ENCODE measurements at regions not wholly inside any gene's neighbourhood (a gene's known extent, or its start where the extent isn't known, plus 50 kb on each side); places are given as distances from the start of the nearest gene placed in this dataset.

- Histone ChIP-seq H2AFZ (ENCODE audit: low read length) (no peak overlapping the region), H3K36me3 (ENCODE audit: control insufficient read depth, insufficient read depth, low read length) (no peaks in the 10 kb centered on the region), H3K4me2 (ENCODE audit: extremely low read depth, insufficient read depth, low read length) (no peak overlapping the region), H3K4me3 (replicated peaks in 1 of 4; ENCODE audit: control extremely low read depth in 1 of 4, insufficient read depth in 1 of 4, low read depth in 3 of 4, low read length in 4 of 4) (no peak overlapping the region), H4K20me1 (ENCODE audit: control insufficient read depth, extremely low read depth, insufficient read depth, low read length) (no peaks in the 10 kb centered on the region), H3K27ac (ENCODE audit: insufficient read depth, low read length) (no peak overlapping the region), H3K9ac (ENCODE audit: insufficient read depth, low read length) (no peak overlapping the region), H3K27me3 (ENCODE audit: control insufficient read depth, insufficient read depth, low read length) (no peaks in the 10 kb centered on the region), H3K9me3 (ENCODE audit: control insufficient read depth, insufficient read depth, low read depth, low read length) (no peaks in the 10 kb centered on the region), H3K79me2 (ENCODE audit: control insufficient read depth, insufficient read depth, low read length) (no peaks in the 10 kb centered on the region), H3K4me1 (ENCODE audit: control insufficient read depth, extremely low read depth, insufficient read depth, low read length) (no peaks in the 10 kb centered on the region)
- no peak for TF ChIP-seq CTCF (conservative IDR thresholded peaks at IDR 0.05 in 1 of 2, IDR thresholded peaks at IDR 0.05 in 1 of 2; ENCODE audit: low read depth in 1 of 2, low read length in 2 of 2)
- no peak for TF ChIP-seq EZH2 (IDR thresholded peaks at IDR 0.05; ENCODE audit: low read length, missing control alignments)
- no peak for DNase-seq (ENCODE audit: low read depth in 2 of 2)
Observed at GRCh38 chr3:153484842-153485241, 322.8 kb downstream of the RAP2B start.

GRCh38 chr3:153495422-153495821, 333.4 kb downstream of the RAP2B start:
- Histone ChIP-seq H3K4me2 (ENCODE audit: extremely low read depth, insufficient read depth, low read length) (no peak overlapping the region), H3K4me1 (ENCODE audit: control insufficient read depth, extremely low read depth, insufficient read depth, low read length) (no peaks in the 10 kb centered on the region), H3K36me3 (ENCODE audit: control insufficient read depth, insufficient read depth, low read length) (no peaks in the 10 kb centered on the region), H3K9me3 (ENCODE audit: control insufficient read depth, insufficient read depth, low read depth, low read length) (no peaks in the 10 kb centered on the region), H3K79me2 (ENCODE audit: control insufficient read depth, insufficient read depth, low read length) (no peaks in the 10 kb centered on the region), H3K4me3 (replicated peaks in 1 of 4; ENCODE audit: control extremely low read depth in 1 of 4, insufficient read depth in 1 of 4, low read depth in 3 of 4, low read length in 4 of 4) (no peak overlapping the region), H3K9ac (ENCODE audit: insufficient read depth, low read length) (no peak overlapping the region), H3K27ac (ENCODE audit: insufficient read depth, low read length) (no peak overlapping the region), H4K20me1 (ENCODE audit: control insufficient read depth, extremely low read depth, insufficient read depth, low read length) (no peaks in the 10 kb centered on the region), H3K27me3 (ENCODE audit: control insufficient read depth, insufficient read depth, low read length) (no peaks in the 10 kb centered on the region), H2AFZ (ENCODE audit: low read length) (no peak overlapping the region)
- no peak for DNase-seq (ENCODE audit: low read depth in 2 of 2)
- no peak for TF ChIP-seq CTCF (conservative IDR thresholded peaks at IDR 0.05 in 1 of 2, IDR thresholded peaks at IDR 0.05 in 1 of 2; ENCODE audit: low read depth in 1 of 2, low read length in 2 of 2)
- TF ChIP-seq EZH2 (IDR thresholded peaks at IDR 0.05; ENCODE audit: low read length, missing control alignments): no peak

GRCh38 chr3:153502682-153503081, 340.7 kb downstream of the RAP2B start:
- Histone ChIP-seq H3K27me3 (ENCODE audit: control insufficient read depth, insufficient read depth, low read length) (no peaks in the 10 kb centered on the region), H3K36me3 (ENCODE audit: control insufficient read depth, insufficient read depth, low read length) (no peaks in the 10 kb centered on the region), H2AFZ (ENCODE audit: low read length) (no peak overlapping the region), H4K20me1 (ENCODE audit: control insufficient read depth, extremely low read depth, insufficient read depth, low read length) (no peaks in the 10 kb centered on the region), H3K27ac (ENCODE audit: insufficient read depth, low read length) (no peak overlapping the region), H3K79me2 (ENCODE audit: control insufficient read depth, insufficient read depth, low read length) (no peaks in the 10 kb centered on the region), H3K4me1 (ENCODE audit: control insufficient read depth, extremely low read depth, insufficient read depth, low read length) (no peaks in the 10 kb centered on the region), H3K4me3 (replicated peaks in 1 of 4; ENCODE audit: control extremely low read depth in 1 of 4, insufficient read depth in 1 of 4, low read depth in 3 of 4, low read length in 4 of 4) (no peak overlapping the region), H3K4me2 (ENCODE audit: extremely low read depth, insufficient read depth, low read length) (no peak overlapping the region), H3K9me3 (ENCODE audit: control insufficient read depth, insufficient read depth, low read depth, low read length) (no peaks in the 10 kb centered on the region), H3K9ac (ENCODE audit: insufficient read depth, low read length) (no peak overlapping the region)
- TF ChIP-seq CTCF (conservative IDR thresholded peaks at IDR 0.05 in 1 of 2, IDR thresholded peaks at IDR 0.05 in 1 of 2; ENCODE audit: low read depth in 1 of 2, low read length in 2 of 2) (no peak), EZH2 (IDR thresholded peaks at IDR 0.05; ENCODE audit: low read length, missing control alignments) (no peak)
- no peak for DNase-seq (ENCODE audit: low read depth in 2 of 2)

All from fibroblast of lung (primary cell).